Fibroblast of skin of abdomen (primary cell): ENCODE measurements at regions not wholly inside any gene's neighbourhood (a gene's known extent, or its start where the extent isn't known, plus 50 kb on each side); places are given as distances from the start of the nearest gene placed in this dataset.
A peak's percentile ranks its signal among the peaks of the same experiment; 100 is the strongest.
"Not testable (repeated sequence)": the region's sequence is repeated elsewhere in the genome, so short reads cannot be mapped to it uniquely, and the experiment has no call there.

Experiments
- DNase-seq: peaks from one replicate; pipeline ENCODE4 v3.0.0-alpha.2; 2013

GRCh38 chr3:8145661-8146060, 356.0 kb upstream of the LMCD1 start:
- DNase-seq = no peak

- DNase-seq = peak; percentile 82
Observed at GRCh38 chr3:8147711-8148110, 353.9 kb upstream of the LMCD1 start.

- peak; percentile 35 for DNase-seq
Observed at GRCh38 chr3:8152821-8153418, 348.7 kb upstream of the LMCD1 start.

GRCh38 chr3:8153800-8154199, 347.8 kb upstream of the LMCD1 start:
- no peak for DNase-seq

GRCh38 chr3:8154617-8155016, 347.0 kb upstream of the LMCD1 start:
- DNase-seq = no peak

- DNase-seq = no peak
Observed at GRCh38 chr3:8156138-8156537, 345.5 kb upstream of the LMCD1 start.

- no peak for DNase-seq
Observed at GRCh38 chr3:8156831-8157230, 344.8 kb upstream of the LMCD1 start.

- DNase-seq = no peak
Observed at GRCh38 chr3:8157640-8158039, 344.0 kb upstream of the LMCD1 start.

GRCh38 chr3:8164145-8164544, 337.5 kb upstream of the LMCD1 start:
- no peak for DNase-seq

- DNase-seq = no peak
Observed at GRCh38 chr3:8166014-8166413, 335.6 kb upstream of the LMCD1 start.

GRCh38 chr3:8170971-8171508, 330.6 kb upstream of the LMCD1 start:
- no peak for DNase-seq

- no peak for DNase-seq
Observed at GRCh38 chr3:8173892-8174291, 327.7 kb upstream of the LMCD1 start.

- DNase-seq = peak; percentile 7
Observed at GRCh38 chr3:8176759-8177483, 324.7 kb upstream of the LMCD1 start.

- not testable (repeated sequence) for DNase-seq
Observed at GRCh38 chr3:8178516-8178915, 323.1 kb upstream of the LMCD1 start.

GRCh38 chr3:8182904-8183303, 318.7 kb upstream of the LMCD1 start:
- no peak for DNase-seq

- DNase-seq = no peak
Observed at GRCh38 chr3:8183627-8184026, 318.0 kb upstream of the LMCD1 start.

GRCh38 chr3:8186213-8186612, 315.4 kb upstream of the LMCD1 start:
- no peak for DNase-seq

- DNase-seq = no peak
Observed at GRCh38 chr3:8187996-8188395, 313.6 kb upstream of the LMCD1 start.

- DNase-seq = no peak
Observed at GRCh38 chr3:8189051-8189450, 312.6 kb upstream of the LMCD1 start.

- no peak for DNase-seq
Observed at GRCh38 chr3:8191406-8191805, 310.2 kb upstream of the LMCD1 start.

- no peak for DNase-seq
Observed at GRCh38 chr3:8197384-8197783, 304.2 kb upstream of the LMCD1 start.

- no peak for DNase-seq
Observed at GRCh38 chr3:8198605-8199004, 303.0 kb upstream of the LMCD1 start.

GRCh38 chr3:8200996-8201395, 300.6 kb upstream of the LMCD1 start:
- DNase-seq = no peak

- DNase-seq = peak; percentile 67
Observed at GRCh38 chr3:8201886-8202285, 299.7 kb upstream of the LMCD1 start.
